ENCODE measurements at regions not wholly inside any gene's neighbourhood (a gene's known extent, or its start where the extent isn't known, plus 50 kb on each side); places are given as distances from the start of the nearest gene placed in this dataset.

DNA sequence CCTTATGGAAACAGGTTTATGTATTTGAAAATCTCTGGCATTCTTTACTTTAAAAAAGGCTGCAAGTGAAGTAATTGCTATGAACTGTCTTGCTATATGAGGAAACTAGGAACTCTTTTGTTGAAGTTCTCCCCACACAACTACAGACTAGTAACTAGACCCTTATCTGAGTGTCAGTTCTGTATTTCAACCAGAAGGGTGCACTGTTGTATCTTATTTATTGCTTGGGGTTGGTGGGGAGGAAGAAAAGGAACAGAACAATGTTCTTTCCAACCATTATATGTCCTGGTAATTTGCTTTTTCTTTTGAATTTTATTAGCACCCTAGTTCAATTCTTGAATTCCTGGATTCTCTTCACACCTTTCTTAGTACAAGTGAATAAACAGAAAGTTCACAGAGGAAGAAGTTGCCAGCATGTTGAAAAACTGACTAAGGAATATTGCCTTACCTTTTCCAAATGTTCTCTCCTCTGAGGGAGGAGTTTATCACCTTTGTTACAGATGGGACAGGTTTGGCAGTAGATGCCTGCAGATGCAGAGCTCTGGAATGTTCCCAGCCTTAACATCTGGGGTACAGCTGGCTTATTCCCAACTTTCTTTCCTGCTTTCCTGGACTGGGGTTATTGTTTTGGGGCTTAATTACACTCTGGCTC lies 162.4 kb upstream of the CFAP20DC start:
- TF ChIP-seq CTCF (IDR thresholded peaks at IDR 0.05), result peak in 2 of 3 experiments; percentile 12 to 49
- TF ChIP-seq POLR2A (IDR thresholded peaks at IDR 0.05), result no peak

All from vagina (tissue), 2 donors.